Muscle layer of duodenum (tissue), 2 donors: ENCODE measurements at regions not wholly inside any gene's neighbourhood (a gene's known extent, or its start where the extent isn't known, plus 50 kb on each side); places are given as distances from the start of the nearest gene placed in this dataset.

ENCODE experiments used
- H3K27ac ChIP-seq: one replicate; pipeline ENCODE4 v1.7.0; 2013; ENCODE audit warnings: mild to moderate bottlenecking, low read length
- H3K27me3 ChIP-seq: one replicate; pipeline ENCODE4 v1.7.0; 2013; ENCODE audit warnings: low read depth, mild to moderate bottlenecking, control low read depth, low read length
- H3K36me3 ChIP-seq, 2 donors: one replicate each; pipeline ENCODE4 v1.7.0; 2013; ENCODE audit warnings: low read length in 2 of 2, control low read depth in 1 of 2, mild to moderate bottlenecking in 1 of 2; ENCODE audit not compliant: insufficient read depth in 2 of 2, control insufficient read depth in 1 of 2
- H3K4me1 ChIP-seq, 2 donors: one replicate each; pipeline ENCODE4 v1.7.0; 2013; ENCODE audit warnings: low read length in 2 of 2, mild to moderate bottlenecking in 2 of 2, control low read depth in 1 of 2, moderate library complexity in 1 of 2; ENCODE audit not compliant: insufficient read depth in 2 of 2, control insufficient read depth in 1 of 2
- H3K4me3 ChIP-seq, 2 donors: one replicate each; pipeline ENCODE4 v1.7.0; 2013; ENCODE audit warnings: low read length in 2 of 2, low read depth in 1 of 2, mild to moderate bottlenecking in 1 of 2
- H3K9me3 ChIP-seq, 2 donors: one replicate each; pipeline ENCODE4 v1.7.0; 2013; ENCODE audit warnings: low read length in 2 of 2, control low read depth in 1 of 2, mild to moderate bottlenecking in 1 of 2; ENCODE audit not compliant: control insufficient read depth in 1 of 2
- donor health status: healthy.

- Histone ChIP-seq H3K4me3 (no peak overlapping the region), H3K4me1 (no peaks in the 10 kb centered on the region), H3K27ac (no peak overlapping the region), H3K36me3 (no peaks in the 10 kb centered on the region), H3K9me3 (peaks cover 4 to 5% of the 10 kb centered on the region in 2 donors), H3K27me3 (no peaks in the 10 kb centered on the region)
These were observed 104.7 kb upstream of the IL6 start for GRCh38 chr7:22622116-22622785.

GRCh38 chr7:22618528-22618927 is 108.5 kb upstream of the IL6 start:
- no peaks in the 10 kb centered on the region for H3K4me1 ChIP-seq
- H3K9me3 ChIP-seq: peaks cover 4 to 5% of the 10 kb centered on the region in 2 donors
- H3K36me3 ChIP-seq: no peaks in the 10 kb centered on the region
- no peaks in the 10 kb centered on the region for H3K27me3 ChIP-seq
- no peak overlapping the region for H3K27ac ChIP-seq
- no peak overlapping the region for H3K4me3 ChIP-seq

GRCh38 chr7:22617166-22617565 is 109.8 kb upstream of the IL6 start:
- H3K9me3 ChIP-seq: peaks cover 4 to 5% of the 10 kb centered on the region in 2 donors
- H3K4me3 ChIP-seq: no peak overlapping the region
- no peak overlapping the region for H3K27ac ChIP-seq
- H3K27me3 ChIP-seq: no peaks in the 10 kb centered on the region
- no peaks in the 10 kb centered on the region for H3K36me3 ChIP-seq
- H3K4me1 ChIP-seq: no peaks in the 10 kb centered on the region

- no peaks in the 10 kb centered on the region for H3K27me3 ChIP-seq
- H3K27ac ChIP-seq: no peak overlapping the region
- no peaks in the 10 kb centered on the region for H3K4me1 ChIP-seq
- H3K4me3 ChIP-seq: no peak overlapping the region
- peaks cover 4 to 5% of the 10 kb centered on the region in 2 donors for H3K9me3 ChIP-seq
- no peaks in the 10 kb centered on the region for H3K36me3 ChIP-seq
These were observed 113.5 kb upstream of the IL6 start for GRCh38 chr7:22613496-22613895.

- H3K4me1 ChIP-seq: no peaks in the 10 kb centered on the region
- H3K4me3 ChIP-seq: no peak overlapping the region
- H3K27ac ChIP-seq: no peak overlapping the region
- no peaks in the 10 kb centered on the region for H3K27me3 ChIP-seq
- H3K36me3 ChIP-seq: no peaks in the 10 kb centered on the region
- peaks cover 4% of the 10 kb centered on the region in 2 donors for H3K9me3 ChIP-seq
These were observed 112.8 kb upstream of the STEAP1B start for GRCh38 chr7:22612776-22613175.

- Histone ChIP-seq H3K9me3 (no peaks in the 10 kb centered on the region), H3K27ac (no peak overlapping the region), H3K36me3 (no peaks in the 10 kb centered on the region), H3K4me1 (no peaks in the 10 kb centered on the region), H3K27me3 (no peaks in the 10 kb centered on the region), H3K4me3 (no peak overlapping the region)
These were observed 111.7 kb upstream of the STEAP1B start for GRCh38 chr7:22611758-22612079.

GRCh38 chr7:22610951-22611757 is 111.2 kb upstream of the STEAP1B start:
- no peaks in the 10 kb centered on the region for H3K9me3 ChIP-seq
- H3K4me3 ChIP-seq: no peak overlapping the region
- H3K27me3 ChIP-seq: no peaks in the 10 kb centered on the region
- H3K4me1 ChIP-seq: no peaks in the 10 kb centered on the region
- H3K36me3 ChIP-seq: no peaks in the 10 kb centered on the region
- no peak overlapping the region for H3K27ac ChIP-seq

GRCh38 chr7:22610263-22610662 is 110.3 kb upstream of the STEAP1B start:
- Histone ChIP-seq H3K27me3 (no peaks in the 10 kb centered on the region), H3K9me3 (no peaks in the 10 kb centered on the region), H3K27ac (no peak overlapping the region)

GRCh38 chr7:22607180-22607579 is 107.2 kb upstream of the STEAP1B start:
- Histone ChIP-seq H3K9me3 (no peaks in the 10 kb centered on the region), H3K27ac (no peak overlapping the region), H3K36me3 (no peaks in the 10 kb centered on the region), H3K4me3 (no peak overlapping the region), H3K27me3 (no peaks in the 10 kb centered on the region), H3K4me1 (no peaks in the 10 kb centered on the region)

More at GRCh38 chr7:22610263-22610662, 110.3 kb upstream of the STEAP1B start:
- Histone ChIP-seq H3K36me3 (no peaks in the 10 kb centered on the region), H3K4me1 (no peaks in the 10 kb centered on the region), H3K4me3 (no peak overlapping the region)

- H3K4me1 ChIP-seq: peaks cover 0 to 4% of the 10 kb centered on the region in 2 donors
- no peaks in the 10 kb centered on the region for H3K27me3 ChIP-seq
- no peak overlapping the region for H3K4me3 ChIP-seq
- no peaks in the 10 kb centered on the region for H3K36me3 ChIP-seq
- H3K9me3 ChIP-seq: no peaks in the 10 kb centered on the region
- H3K27ac ChIP-seq: no peak overlapping the region
These were observed 104.3 kb upstream of the STEAP1B start for GRCh38 chr7:22604246-22604645.

- H3K9me3 ChIP-seq: no peaks in the 10 kb centered on the region
- peaks cover 0 to 4% of the 10 kb centered on the region in 2 donors for H3K4me1 ChIP-seq
- no peaks in the 10 kb centered on the region for H3K27me3 ChIP-seq
- H3K36me3 ChIP-seq: no peaks in the 10 kb centered on the region
- H3K27ac ChIP-seq: peak overlapping the region; percentile 35
- H3K4me3 ChIP-seq: no peak overlapping the region
These were observed 102.0 kb upstream of the STEAP1B start for GRCh38 chr7:22601812-22602565.
